DMS 273 (cell line): ENCODE measurements at regions not wholly inside any gene's neighbourhood (a gene's known extent, or its start where the extent isn't known, plus 50 kb on each side); places are given as distances from the start of the nearest gene placed in this dataset.

ENCODE experiments used
- DNase-seq: peaks from one replicate; lab custom pipeline; 2025; ENCODE audit not compliant: unreplicated experiment; lab: John Stamatoyannopoulos, UW

DNA sequence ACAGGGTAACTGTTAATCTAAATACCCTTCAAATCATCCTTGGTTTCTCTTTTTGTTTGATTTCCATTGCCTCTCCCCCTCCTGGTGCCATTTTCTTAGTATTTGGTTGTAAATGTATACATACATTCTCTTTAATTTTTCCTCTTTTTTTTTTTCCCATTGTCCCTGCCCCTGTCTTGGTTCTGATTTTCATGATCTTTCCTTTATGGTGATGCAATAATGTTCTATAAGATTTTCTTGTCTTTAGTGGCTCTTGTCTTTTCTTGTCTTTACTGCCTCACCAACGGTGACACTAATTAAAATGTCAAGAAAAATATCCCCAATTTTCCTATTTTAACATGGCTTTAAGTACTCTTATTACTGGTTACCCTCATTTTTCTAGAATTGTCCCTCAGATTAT lies 135.9 kb upstream of the POT1 start:
- DNase-seq, result no peak

GRCh38 chr7:125065001-125065400 lies 135.4 kb upstream of the POT1 start:
- DNase-seq, result no peak

DNA sequence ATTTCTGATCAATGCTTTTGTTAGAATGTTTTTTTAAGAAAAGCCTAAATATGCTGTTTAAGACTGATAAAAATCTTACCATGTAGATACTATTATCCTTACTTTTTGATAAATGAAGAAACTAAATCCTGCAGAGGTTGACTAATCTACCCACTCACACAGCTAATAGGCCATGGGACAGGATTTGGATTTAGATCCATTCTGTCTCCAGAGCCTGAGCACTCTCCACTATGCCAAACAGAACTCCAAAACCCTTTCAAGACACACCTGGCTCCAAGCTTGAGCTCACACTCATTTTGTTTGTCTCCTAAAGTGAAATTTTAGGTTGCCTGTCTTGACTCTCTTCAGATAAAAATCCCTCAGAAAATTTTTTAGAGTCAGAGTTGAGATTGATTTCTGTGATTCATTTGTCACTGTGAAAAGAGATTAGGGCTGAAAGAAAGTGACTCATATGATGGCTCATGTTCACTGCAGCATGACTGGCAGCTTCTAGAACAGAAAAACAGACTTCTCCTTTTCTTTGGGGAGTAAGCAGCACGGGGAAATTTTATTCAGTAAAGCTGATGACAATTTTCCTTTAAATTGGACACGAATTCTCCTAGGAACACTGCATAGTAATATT lies 132.3 kb upstream of the POT1 start:
- peak; percentile 18 for DNase-seq

GRCh38 chr7:125061083-125061745 lies 131.6 kb upstream of the POT1 start:
- peak; percentile 71 for DNase-seq

DNA sequence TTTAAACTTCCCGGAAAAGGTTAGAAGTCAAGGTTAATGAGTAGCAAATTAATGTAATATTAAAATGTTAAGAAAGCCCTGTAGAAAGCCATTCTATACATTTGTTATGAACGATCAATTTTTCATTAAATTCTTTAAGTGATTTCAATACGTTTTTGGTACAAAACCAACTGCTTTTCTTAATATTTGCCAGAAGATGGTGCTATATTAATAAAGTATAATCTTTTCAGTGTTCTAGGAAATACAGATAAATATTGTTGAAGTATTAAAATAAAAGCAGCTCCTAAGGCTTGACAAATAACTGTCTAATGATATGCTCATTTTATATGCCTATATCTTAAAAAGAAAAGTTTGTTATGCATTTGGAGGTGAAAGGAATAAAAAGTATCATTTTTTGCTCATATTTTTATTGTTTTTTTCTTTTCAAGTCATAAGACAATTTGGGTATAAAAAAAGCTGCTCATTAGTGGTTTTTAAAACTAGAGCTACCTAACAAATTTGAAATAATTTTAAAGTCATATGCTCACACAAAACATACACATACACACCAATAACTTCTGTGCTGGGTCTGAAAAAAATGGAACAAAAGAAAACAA lies 130.3 kb upstream of the POT1 start:
- DNase-seq, result peak; percentile 50

GRCh38 chr7:125057963-125058362 lies 128.3 kb upstream of the POT1 start:
- no peak for DNase-seq

- no peak for DNase-seq
Measured at GRCh38 chr7:125055376-125055775, 125.8 kb upstream of the POT1 start.

DNA sequence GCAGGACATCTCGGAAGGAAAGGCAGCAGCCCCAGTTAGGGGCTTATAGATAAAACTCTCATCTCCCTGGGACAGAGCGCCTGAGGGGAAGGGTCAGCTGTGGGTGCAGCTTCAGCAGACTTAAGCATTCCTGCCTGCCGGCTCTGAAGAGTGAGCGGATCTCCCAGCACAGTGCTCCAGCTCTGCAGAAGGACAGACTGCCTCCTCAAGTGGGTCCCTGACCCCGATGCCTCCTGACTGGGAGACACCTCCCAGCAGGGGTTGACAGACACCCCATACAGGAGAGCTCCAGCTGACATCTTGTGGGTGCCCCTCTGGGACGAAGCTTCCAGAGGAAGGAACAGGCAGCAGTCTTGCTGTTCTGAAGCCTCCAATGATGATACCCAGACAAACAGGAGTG lies 117.1 kb upstream of the POT1 start:
- DNase-seq, result no peak

DNA sequence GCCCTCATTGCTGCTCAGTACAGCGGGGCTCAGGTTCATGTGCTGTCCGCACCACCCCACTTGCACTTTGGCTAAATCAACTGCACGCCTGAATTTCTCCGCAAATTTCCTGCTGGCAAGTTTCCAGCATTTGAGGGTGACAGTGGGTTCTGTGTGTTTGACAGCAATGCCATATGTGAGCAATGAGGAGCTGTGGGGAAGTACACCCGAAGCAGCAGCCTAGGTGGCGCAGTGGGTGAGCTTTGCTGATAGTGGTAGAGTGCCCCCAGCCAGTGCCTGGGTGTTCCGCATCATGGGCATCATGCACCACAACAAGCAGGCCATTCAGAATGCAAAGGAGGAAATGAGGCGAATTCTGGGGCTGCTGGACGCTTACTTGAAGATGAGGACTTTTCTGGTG lies 103.9 kb upstream of the POT1 start:
- DNase-seq, result no peak

DNA sequence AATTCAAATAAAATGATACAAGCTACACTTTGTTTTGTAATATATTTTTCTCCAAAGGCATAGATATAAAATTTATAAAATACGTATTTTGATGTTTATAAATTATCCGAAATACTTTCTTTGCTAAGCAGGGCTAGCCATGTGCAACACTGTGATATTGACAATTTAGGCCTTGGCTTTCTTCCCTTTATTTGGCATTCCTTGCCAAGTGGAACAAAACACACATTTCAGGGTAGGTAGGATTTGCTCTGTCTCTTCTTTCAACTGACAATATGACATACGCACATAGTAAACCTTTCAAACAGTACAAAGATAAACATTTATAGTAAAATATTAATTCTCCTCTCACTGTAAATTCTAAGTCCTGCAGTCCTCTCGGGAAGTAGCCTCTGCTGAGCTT lies 103.3 kb upstream of the POT1 start:
- DNase-seq, result no peak

GRCh38 chr7:125030756-125031387 lies 101.2 kb upstream of the POT1 start:
- no peak for DNase-seq

DNA sequence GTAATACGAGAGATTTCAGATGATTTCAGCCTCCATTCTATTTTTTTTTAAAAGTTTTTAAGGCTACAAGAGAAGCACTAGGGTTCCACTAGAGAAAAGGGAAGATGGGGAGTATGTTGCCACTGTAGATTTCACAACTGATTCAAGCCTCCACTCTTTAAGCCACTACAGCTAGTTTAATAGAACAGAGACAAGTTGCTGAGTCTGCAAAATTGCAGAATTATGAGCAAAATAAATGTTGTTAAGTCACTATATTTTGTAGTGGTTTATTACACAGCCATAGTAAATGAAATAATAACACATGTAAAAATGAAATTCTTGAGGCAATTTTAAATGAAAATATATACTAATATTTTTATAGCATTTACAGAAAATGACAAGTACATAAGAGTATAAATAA lies 96.0 kb upstream of the POT1 start:
- DNase-seq, result no peak

DNA sequence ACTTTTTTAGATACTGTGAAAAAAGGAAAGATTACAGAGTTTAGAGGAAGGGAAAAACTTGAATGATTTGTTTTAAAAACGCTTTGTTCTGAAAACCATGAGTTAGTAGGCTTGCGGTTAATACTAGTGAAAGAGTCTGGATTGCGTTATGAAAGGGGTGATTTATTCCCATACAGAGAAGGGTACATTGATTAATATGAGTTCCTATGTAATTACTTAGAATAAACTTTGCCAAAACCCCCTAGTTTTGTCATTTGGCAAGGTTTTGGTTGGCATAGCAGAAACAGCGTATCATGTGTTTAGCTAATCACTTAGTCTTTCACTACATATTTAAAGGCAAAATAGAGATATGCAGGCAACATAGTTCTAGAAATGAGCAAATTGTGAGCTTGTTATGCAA lies 91.2 kb upstream of the POT1 start:
- DNase-seq, result no peak

DNA sequence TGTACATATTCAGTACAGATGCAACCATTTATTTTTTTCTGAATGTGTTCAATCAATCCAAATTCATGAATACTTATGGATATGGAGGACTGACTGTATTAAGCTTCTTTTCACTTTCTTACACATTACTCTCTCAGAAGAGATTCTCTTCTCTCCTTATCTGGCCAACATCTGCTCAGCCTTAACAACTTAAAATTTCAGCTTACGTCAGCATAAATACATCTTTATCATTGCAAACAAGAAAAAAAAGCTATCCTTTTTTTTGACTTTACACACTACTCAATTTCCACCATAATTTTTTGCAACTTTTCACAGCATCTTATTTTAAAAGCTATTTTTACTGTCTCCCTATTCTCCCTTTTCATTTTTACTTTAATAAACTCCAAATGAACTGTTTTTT lies 80.9 kb upstream of the POT1 start:
- DNase-seq, result no peak

GRCh38 chr7:124996778-124997177 lies 67.2 kb upstream of the POT1 start:
- peak; percentile 49 for DNase-seq

- DNase-seq, result no peak
Measured at GRCh38 chr7:124992851-124993562, 63.4 kb upstream of the POT1 start.

DNA sequence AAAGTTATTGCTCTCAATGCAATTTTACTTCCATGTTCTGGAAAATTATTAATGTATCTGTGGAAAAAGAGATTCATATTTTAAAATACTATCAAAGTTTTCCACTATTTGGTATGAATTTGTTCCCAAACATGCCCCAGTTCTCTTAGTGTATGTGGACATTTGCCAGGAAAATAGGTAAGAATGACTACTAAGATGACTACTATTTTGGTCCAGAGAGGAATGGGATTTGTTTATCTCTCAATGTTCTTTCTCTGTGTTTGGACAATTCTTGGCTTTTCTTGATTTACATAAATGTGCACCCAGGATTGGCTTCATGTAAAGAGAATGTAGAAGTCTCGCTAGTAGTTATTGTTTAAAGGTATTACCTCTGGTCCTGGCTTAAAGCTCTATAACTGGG lies 60.3 kb upstream of the POT1 start:
- DNase-seq, result no peak
